Skeletal muscle satellite cell (primary cell): ENCODE measurements at regions not wholly inside any gene's neighbourhood (a gene's known extent, or its start where the extent isn't known, plus 50 kb on each side); places are given as distances from the start of the nearest gene placed in this dataset.
"Not testable (repeated sequence)": the region's sequence is repeated elsewhere in the genome, so short reads cannot be mapped to it uniquely, and the experiment has no call there.

ENCODE experiments used
- H3K27me3 ChIP-seq: 2 replicates; pipeline ENCODE4 v1.7.0; 2013; ENCODE audit warnings: low read length; ENCODE audit not compliant: control insufficient read depth, insufficient read depth
- H3K36me3 ChIP-seq: 2 replicates; pipeline ENCODE4 v1.7.0; 2013; ENCODE audit warnings: mild to moderate bottlenecking, control low read depth, low read length; ENCODE audit not compliant: insufficient read depth
- H3K4me1 ChIP-seq: 2 replicates; pipeline ENCODE4 v1.7.0; 2013; ENCODE audit warnings: low read length; ENCODE audit not compliant: control insufficient read depth, insufficient read depth
- H3K4me2 ChIP-seq: 2 replicates; pipeline ENCODE4 v1.7.0; 2013; ENCODE audit warnings: mild to moderate bottlenecking, low read length
- H3K4me3 ChIP-seq: 2 replicates; pipeline ENCODE4 v1.7.0; 2013; ENCODE audit warnings: low read length
- H3K9ac ChIP-seq: 2 replicates; pipeline ENCODE4 v1.7.0; 2013; ENCODE audit warnings: mild to moderate bottlenecking, low read depth, low read length, moderate library complexity
- H3K9me3 ChIP-seq: replicated peaks from 2 replicates; pipeline ENCODE4 v1.7.0; 2013; ENCODE audit warnings: mild to moderate bottlenecking, control low read depth, low read length

DNA sequence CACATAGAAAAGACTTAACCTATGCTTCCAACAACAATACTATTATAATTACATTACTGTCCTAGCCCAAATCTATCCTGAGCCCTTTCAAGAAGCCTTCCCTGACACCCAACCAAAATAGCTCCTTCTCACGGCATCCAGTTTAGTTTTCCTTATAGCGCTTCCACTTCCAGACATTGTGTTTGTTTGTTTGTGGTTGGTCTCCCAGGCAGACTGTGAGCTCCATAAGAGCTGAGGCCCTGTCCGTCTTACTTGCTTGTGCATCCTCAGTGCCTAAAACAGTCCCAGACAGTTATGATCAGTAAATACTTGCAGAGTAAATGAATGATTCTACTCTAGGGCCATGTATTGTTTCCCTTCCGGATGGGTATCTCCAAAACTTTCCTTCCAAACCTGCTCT lies 68.1 kb upstream of the STARD13 start:
- Histone ChIP-seq H3K4me3 (no peak overlapping the region), H3K9me3 (no peaks in the 10 kb centered on the region), H3K27me3 (no peaks in the 10 kb centered on the region), H3K9ac (no peak overlapping the region), H3K4me1 (peaks cover 29% of the 10 kb centered on the region), H3K4me2 (no peak overlapping the region), H3K36me3 (no peaks in the 10 kb centered on the region)

GRCh38 chr13:33355201-33355895 lies 69.8 kb upstream of the STARD13 start:
- Histone ChIP-seq H3K9me3 (no peaks in the 10 kb centered on the region), H3K4me3 (no peak overlapping the region), H3K4me2 (no peak overlapping the region), H3K9ac (no peak overlapping the region), H3K36me3 (no peaks in the 10 kb centered on the region), H3K27me3 (no peaks in the 10 kb centered on the region), H3K4me1 (peaks cover 17% of the 10 kb centered on the region)

DNA sequence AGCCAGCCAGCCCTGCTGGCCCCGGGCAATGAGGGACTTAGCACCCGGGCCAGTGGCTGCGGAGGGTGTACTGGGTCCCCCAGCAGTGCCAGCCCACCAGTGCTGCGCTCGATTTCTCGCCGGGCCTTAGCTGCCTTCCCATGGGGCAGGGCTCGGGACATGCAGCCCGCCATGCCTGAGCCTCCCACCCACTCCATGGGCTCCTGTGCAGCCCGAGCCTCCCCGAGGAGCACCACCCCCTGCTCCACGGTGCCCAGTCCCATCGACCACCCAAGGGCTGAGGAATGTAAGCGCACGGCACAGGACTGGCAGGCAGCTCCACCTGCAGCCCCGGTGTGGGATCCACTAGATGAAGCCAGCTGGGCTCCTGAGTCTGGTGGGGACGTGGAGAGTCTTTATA lies 72.5 kb upstream of the STARD13 start:
- not testable (repeated sequence) for H3K9me3 ChIP-seq, H3K4me1 ChIP-seq, H3K4me3 ChIP-seq, H3K4me2 ChIP-seq, H3K9ac ChIP-seq, H3K27me3 ChIP-seq, H3K36me3 ChIP-seq

DNA sequence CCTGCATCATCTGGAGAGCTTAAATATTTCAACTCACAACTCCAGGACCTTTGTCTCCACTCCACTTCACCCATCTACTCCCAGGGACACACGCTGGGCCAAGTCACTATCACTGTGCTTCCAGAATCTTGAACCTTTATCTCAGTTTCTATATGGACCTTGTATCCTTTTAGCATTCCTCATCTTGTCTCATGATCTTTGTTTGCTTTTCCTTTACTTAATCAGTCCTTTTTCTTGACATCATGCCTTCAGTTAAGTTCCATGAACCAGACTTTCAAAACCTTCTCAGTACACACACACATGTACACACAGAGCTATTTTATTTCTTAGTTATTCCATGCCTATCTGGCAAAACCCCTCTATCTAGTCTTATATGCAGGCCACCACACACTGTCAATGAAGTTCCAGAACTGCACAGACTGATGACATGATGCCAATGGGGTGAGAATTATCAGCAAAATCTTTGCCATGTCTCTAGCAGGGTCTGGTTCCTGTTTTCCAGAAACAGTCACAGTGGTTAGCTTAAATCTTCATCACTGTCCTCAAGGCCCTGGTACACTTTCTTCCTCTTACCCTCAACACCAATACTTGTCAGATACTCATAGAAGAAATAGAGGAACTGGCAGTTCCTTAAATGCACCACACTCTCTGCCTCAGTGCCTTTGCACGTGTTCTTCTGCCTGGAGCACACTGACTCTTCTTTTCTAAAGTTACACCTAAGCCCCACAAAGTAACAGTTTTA lies 77.6 kb upstream of the STARD13 start:
- no peaks in the 10 kb centered on the region for H3K4me1 ChIP-seq
- H3K36me3 ChIP-seq, result no peaks in the 10 kb centered on the region
- H3K9ac ChIP-seq, result no peak overlapping the region
- no peaks in the 10 kb centered on the region for H3K9me3 ChIP-seq
- H3K4me3 ChIP-seq, result no peak overlapping the region
- no peak overlapping the region for H3K4me2 ChIP-seq
- H3K27me3 ChIP-seq, result no peaks in the 10 kb centered on the region

DNA sequence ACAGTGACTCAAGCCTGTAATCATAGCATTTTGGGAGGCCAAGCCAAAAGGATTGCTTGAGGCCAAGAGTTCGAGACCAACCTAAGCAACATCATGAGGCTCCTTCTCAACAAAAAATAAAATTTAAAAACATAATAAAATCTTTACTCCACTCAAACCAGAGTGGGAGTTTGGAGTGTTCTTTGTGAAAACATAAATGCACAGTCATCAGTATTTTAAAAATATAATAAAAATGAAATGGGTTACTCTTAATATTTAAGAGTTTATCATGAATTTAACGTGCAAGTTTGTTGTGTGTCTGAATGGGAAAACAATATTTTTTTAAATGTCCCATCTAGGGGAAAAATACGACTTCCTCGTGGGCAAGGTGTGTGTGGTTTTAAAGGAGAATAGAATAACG lies 78.6 kb upstream of the STARD13 start:
- Histone ChIP-seq H3K4me2 (no peak overlapping the region), H3K36me3 (no peaks in the 10 kb centered on the region), H3K27me3 (no peaks in the 10 kb centered on the region), H3K4me1 (no peaks in the 10 kb centered on the region), H3K9me3 (no peaks in the 10 kb centered on the region), H3K9ac (no peak overlapping the region), H3K4me3 (no peak overlapping the region)

DNA sequence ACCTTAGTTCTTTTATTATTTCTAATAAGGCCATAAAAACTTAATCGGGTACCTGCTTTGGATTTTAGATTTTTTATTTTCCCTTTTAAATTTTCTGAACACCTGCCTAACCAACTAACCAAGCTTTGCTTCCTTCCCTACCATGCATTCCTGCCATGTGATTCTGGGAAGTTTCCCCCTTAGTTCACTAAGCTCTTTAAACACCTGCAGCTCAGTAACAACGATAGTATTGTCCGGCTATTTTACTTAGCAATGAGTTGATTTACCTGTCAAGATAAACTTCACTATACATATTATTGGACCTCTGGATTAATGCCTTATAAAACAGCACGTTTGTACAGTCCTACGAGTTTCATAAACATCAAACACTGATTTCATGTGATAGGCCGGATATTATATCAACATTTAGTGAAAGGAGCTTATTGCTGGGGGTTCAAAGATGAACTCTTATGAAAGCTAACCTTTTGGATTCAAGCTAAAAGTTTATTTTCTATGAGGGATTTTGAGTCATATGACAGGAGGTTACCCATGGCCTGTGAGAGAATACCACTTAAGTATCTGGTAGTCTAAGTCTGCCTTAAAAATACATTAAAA lies 81.0 kb upstream of the STARD13 start:
- no peaks in the 10 kb centered on the region for H3K4me1 ChIP-seq
- H3K4me3 ChIP-seq, result no peak overlapping the region
- H3K27me3 ChIP-seq, result no peaks in the 10 kb centered on the region
- H3K9me3 ChIP-seq, result no peaks in the 10 kb centered on the region
- H3K36me3 ChIP-seq, result no peaks in the 10 kb centered on the region
- H3K9ac ChIP-seq, result no peak overlapping the region
- H3K4me2 ChIP-seq, result no peak overlapping the region

DNA sequence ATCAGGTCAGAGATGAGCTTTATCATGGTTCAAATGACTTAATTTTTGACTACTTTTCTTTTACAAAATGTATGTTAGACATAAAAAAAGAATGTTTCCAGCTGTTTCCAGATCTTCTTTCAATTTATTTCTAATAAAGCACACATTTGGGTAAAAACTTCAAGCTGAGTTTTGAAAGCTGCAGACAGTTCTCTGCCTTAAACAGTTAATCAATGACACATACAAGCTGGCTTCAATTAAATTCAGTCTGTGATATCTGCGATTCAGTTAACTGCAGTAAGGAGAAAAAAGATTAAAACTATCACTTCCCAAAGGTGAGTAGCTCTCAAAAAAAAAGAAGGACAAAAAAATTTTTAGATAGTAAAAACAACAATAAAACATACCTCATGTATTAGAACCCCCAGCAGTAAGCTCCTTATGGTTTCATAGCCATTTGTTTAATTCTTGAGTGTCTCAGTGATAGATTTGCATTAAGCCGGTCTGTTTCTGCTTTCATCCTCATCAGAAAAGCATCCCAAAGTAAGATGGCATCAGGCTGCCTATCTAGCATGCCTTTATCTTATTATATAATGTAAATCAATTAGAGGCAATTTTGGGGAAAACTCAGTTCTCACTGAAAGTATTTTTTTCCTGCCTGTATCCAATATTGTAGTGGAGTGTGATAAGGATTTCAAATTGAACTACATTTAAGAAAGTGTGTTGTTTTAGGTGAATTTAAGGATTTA lies 81.8 kb upstream of the STARD13 start:
- Histone ChIP-seq H3K27me3 (no peaks in the 10 kb centered on the region), H3K36me3 (no peaks in the 10 kb centered on the region), H3K9ac (no peak overlapping the region)

GRCh38 chr13:33367926-33368325 lies 82.4 kb upstream of the STARD13 start:
- no peaks in the 10 kb centered on the region for H3K27me3 ChIP-seq
- H3K9ac ChIP-seq, result no peak overlapping the region
- H3K4me3 ChIP-seq, result no peak overlapping the region
- no peaks in the 10 kb centered on the region for H3K9me3 ChIP-seq
- no peaks in the 10 kb centered on the region for H3K36me3 ChIP-seq
- H3K4me2 ChIP-seq, result no peak overlapping the region
- no peaks in the 10 kb centered on the region for H3K4me1 ChIP-seq

More for the DNA sequence above, 81.8 kb upstream of the STARD13 start:
- H3K9me3 ChIP-seq, result no peaks in the 10 kb centered on the region
- H3K4me2 ChIP-seq, result no peak overlapping the region
- no peak overlapping the region for H3K4me3 ChIP-seq
- no peaks in the 10 kb centered on the region for H3K4me1 ChIP-seq

GRCh38 chr13:33369073-33369472 lies 83.5 kb upstream of the STARD13 start:
- H3K4me3 ChIP-seq, result no peak overlapping the region
- no peaks in the 10 kb centered on the region for H3K9me3 ChIP-seq
- H3K27me3 ChIP-seq, result no peaks in the 10 kb centered on the region
- H3K4me2 ChIP-seq, result no peak overlapping the region
- no peaks in the 10 kb centered on the region for H3K36me3 ChIP-seq
- H3K4me1 ChIP-seq, result no peaks in the 10 kb centered on the region
- H3K9ac ChIP-seq, result no peak overlapping the region

DNA sequence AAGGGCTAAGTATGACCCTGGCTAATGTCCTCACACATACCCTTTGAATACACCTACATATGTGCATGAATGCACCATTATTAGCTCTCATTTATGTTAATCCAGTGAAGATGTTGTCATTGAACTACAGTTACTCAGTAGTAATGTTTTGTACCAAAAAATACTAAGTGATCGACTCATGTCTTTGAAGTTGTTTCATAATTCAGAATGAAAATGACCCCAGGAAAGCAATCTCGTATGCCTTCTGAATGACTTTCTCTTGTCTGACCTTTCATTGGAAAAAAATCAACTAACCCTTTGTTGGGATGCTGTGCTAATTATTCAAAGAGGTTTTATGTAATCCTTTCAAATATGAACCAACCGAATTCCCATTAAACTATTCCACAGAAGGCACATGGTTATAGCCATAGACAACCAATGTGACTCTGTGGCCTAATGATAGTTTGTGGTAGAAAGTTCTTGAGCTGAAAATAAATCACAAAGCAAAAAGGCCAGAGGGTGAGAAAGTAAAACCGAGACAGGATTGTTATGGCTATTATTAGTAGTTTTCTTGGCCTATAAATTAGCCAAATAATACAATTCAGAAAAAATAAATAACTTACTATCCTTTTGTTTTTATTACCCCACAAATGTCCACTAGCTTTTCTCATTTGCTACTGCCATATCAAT lies 86.8 kb upstream of the STARD13 start:
- H3K4me3 ChIP-seq, result no peak overlapping the region
- H3K9ac ChIP-seq, result no peak overlapping the region
- no peaks in the 10 kb centered on the region for H3K36me3 ChIP-seq
- H3K4me1 ChIP-seq, result no peaks in the 10 kb centered on the region
- no peak overlapping the region for H3K4me2 ChIP-seq
- H3K27me3 ChIP-seq, result no peaks in the 10 kb centered on the region
- H3K9me3 ChIP-seq, result no peaks in the 10 kb centered on the region

GRCh38 chr13:33373624-33374023 lies 88.1 kb upstream of the STARD13 start:
- Histone ChIP-seq H3K27me3 (no peaks in the 10 kb centered on the region), H3K4me2 (no peak overlapping the region)

More at GRCh38 chr13:33373624-33374023, 88.1 kb upstream of the STARD13 start:
- Histone ChIP-seq H3K4me1 (no peaks in the 10 kb centered on the region), H3K4me3 (no peak overlapping the region), H3K36me3 (no peaks in the 10 kb centered on the region), H3K9me3 (no peaks in the 10 kb centered on the region), H3K9ac (no peak overlapping the region)
